ENCODE measurements at regions not wholly inside any gene's neighbourhood (a gene's known extent, or its start where the extent isn't known, plus 50 kb on each side); places are given as distances from the start of the nearest gene placed in this dataset.

DNA sequence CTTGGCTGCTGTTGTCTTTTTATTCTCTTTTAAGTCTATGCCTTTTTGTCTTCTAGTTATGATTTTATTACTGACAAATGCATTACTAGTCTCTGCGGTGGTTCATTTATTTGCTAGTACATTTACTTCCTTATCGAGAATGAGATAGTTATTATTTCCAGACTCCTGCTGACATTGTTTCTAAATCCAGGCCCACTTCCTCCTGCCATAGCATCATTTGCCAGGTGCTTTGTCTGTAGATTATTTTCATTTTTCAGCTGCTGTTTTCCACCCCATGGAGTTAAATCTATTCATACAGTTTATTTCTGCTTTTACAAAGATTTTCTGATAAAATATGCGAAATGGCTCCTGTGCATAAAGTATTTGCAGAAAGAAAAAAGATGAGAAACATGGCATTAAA lies 459.7 kb downstream of the MMUT start:
- WGBS, 2 donors = 65 to 85% methylated on average over 3 of the region's 3 CpGs
- no peak for TF ChIP-seq POLR2A (IDR thresholded peaks at IDR 0.05)
- TF ChIP-seq EP300 (IDR thresholded peaks at IDR 0.05) = no peak
- TF ChIP-seq, protein P1, sequence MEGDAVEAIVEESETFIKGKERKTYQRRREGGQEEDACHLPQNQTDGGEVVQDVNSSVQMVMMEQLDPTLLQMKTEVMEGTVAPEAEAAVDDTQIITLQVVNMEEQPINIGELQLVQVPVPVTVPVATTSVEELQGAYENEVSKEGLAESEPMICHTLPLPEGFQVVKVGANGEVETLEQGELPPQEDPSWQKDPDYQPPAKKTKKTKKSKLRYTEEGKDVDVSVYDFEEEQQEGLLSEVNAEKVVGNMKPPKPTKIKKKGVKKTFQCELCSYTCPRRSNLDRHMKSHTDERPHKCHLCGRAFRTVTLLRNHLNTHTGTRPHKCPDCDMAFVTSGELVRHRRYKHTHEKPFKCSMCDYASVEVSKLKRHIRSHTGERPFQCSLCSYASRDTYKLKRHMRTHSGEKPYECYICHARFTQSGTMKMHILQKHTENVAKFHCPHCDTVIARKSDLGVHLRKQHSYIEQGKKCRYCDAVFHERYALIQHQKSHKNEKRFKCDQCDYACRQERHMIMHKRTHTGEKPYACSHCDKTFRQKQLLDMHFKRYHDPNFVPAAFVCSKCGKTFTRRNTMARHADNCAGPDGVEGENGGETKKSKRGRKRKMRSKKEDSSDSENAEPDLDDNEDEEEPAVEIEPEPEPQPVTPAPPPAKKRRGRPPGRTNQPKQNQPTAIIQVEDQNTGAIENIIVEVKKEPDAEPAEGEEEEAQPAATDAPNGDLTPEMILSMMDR (IDR thresholded peaks at IDR 0.05) = no peak
- TF ChIP-seq POLR2AphosphoS5 (IDR thresholded peaks at IDR 0.05) = no peak
- ATAC-seq (ENCODE audit: low FRiP score in 2 of 2) (no peak), DNase-seq (no peak)
- Histone ChIP-seq H3K27me3 (no peaks in the 10 kb centered on the region), H3K27ac (no peak overlapping the region), H3K4me3 (no peak overlapping the region), H3K36me3 (no peaks in the 10 kb centered on the region), H3K4me1 (no peaks in the 10 kb centered on the region), H3K9me3 (no peaks in the 10 kb centered on the region)

DNA sequence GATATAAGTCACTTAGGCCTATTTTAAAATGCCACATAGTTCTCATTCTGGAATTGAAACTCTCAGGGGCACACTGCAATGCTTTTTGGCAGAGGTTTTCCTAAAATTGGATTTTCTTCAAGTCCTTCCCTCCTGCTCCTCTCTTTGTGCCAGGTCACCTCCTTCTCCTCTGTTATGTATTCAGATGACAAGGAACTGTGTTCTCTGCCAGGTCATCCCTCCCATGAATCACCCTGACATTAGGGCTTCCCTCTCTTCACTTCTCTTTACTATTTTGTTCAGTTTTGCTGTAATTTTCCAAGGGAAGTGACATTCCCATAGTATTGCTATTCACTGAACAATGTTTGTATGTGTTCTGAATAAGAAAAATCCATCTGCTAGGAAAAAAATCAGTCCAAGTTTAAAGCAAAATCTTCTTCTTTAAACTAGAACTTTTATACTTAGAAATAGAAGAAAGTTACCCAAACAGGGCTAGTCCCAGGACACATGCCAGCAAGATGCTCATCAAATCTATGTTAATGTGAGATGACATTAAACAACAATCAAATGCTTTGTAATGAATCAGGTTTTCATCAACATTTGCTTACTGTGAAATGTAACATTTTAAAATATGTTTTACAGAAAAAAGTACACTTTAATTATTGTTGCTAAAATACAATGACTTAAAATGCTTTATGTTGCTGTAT lies 461.1 kb downstream of the MMUT start:
- H3K27ac ChIP-seq = no peak overlapping the region
- no peaks in the 10 kb centered on the region for H3K4me1 ChIP-seq
- DNase-seq (no peak), ATAC-seq (ENCODE audit: low FRiP score in 2 of 2) (peak in 1 of 2 donors; percentile 49)
- TF ChIP-seq POLR2AphosphoS5 (IDR thresholded peaks at IDR 0.05) (no peak), EP300 (IDR thresholded peaks at IDR 0.05) (no peak), POLR2A (IDR thresholded peaks at IDR 0.05) (no peak)
- TF ChIP-seq, protein P1 (IDR thresholded peaks at IDR 0.05) = no peak
- no peaks in the 10 kb centered on the region for H3K36me3 ChIP-seq
- H3K4me3 ChIP-seq = no peak overlapping the region
- no peaks in the 10 kb centered on the region for H3K9me3 ChIP-seq
- no peaks in the 10 kb centered on the region for H3K27me3 ChIP-seq

DNA sequence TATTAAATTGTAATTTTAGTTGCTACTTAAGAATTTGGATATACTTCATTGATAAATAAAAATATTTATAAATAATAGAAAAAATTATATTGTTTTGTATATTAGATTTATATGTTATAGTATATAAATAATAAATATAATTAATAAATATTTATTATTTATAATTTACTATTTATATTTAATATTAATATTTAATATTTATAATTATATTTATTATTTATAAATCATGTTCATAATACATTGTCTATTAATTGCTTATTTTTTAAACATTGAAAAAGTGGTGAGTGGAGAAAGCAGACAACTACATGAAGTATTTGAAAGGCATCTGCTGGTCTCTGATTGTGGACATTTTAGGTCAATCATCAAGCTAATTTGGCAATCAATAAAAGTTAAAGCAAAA lies 464.5 kb downstream of the MMUT start:
- TF ChIP-seq EP300 (IDR thresholded peaks at IDR 0.05) (no peak), POLR2AphosphoS5 (IDR thresholded peaks at IDR 0.05) (no peak), POLR2A (IDR thresholded peaks at IDR 0.05) (no peak)
- TF ChIP-seq, protein P1 (IDR thresholded peaks at IDR 0.05) = no peak
- no peak overlapping the region for H3K4me3 ChIP-seq
- DNase-seq = no peak
- no peaks in the 10 kb centered on the region for H3K4me1 ChIP-seq
- ATAC-seq (ENCODE audit: low FRiP score in 2 of 2) = no peak
- H3K36me3 ChIP-seq = no peaks in the 10 kb centered on the region
- no peak overlapping the region for H3K27ac ChIP-seq
- H3K27me3 ChIP-seq = no peaks in the 10 kb centered on the region
- no peaks in the 10 kb centered on the region for H3K9me3 ChIP-seq

DNA sequence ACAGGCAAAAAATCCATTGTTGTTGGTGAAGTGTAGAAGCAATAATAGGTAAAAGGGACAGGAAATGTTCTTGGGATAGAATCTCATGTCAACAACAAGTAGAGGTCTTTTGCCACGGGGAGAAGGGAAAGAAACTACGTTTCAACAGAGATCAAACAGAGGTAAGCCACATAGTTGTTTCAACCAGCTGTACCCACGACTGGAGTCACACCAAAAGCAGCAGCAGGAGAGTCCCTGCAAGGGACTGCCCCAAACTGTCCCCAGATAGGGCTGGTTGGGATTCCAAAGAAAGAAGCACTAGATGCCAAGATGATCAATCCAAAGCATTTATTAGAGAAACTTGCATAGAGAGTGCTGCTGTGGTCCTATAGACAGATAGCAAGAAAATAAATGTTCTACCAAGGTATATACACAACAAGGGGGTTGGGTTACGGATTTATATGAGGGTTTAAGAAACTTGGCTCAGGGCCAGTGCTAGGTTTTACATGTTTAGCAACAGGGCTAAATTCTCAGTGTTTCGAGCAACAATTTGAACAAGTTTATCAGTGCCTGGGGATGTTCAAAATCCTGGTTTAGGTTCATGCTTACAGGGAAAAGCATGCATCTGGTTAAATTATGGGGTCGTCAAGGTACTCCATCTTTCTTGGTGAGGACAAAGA lies 466.5 kb downstream of the MMUT start:
- ATAC-seq (ENCODE audit: low FRiP score in 2 of 2) (no peak), DNase-seq (no peak)
- Histone ChIP-seq H3K4me3 (no peak overlapping the region), H3K9me3 (no peaks in the 10 kb centered on the region), H3K36me3 (no peaks in the 10 kb centered on the region), H3K27me3 (no peaks in the 10 kb centered on the region), H3K4me1 (no peaks in the 10 kb centered on the region), H3K27ac (no peak overlapping the region)
- 66 to 67% methylated on average over 6 of the region's 6 CpGs for WGBS, 2 donors
- TF ChIP-seq POLR2AphosphoS5 (IDR thresholded peaks at IDR 0.05) (no peak), EP300 (IDR thresholded peaks at IDR 0.05) (no peak), POLR2A (IDR thresholded peaks at IDR 0.05) (no peak)
- TF ChIP-seq, protein P1 (IDR thresholded peaks at IDR 0.05) = no peak

DNA sequence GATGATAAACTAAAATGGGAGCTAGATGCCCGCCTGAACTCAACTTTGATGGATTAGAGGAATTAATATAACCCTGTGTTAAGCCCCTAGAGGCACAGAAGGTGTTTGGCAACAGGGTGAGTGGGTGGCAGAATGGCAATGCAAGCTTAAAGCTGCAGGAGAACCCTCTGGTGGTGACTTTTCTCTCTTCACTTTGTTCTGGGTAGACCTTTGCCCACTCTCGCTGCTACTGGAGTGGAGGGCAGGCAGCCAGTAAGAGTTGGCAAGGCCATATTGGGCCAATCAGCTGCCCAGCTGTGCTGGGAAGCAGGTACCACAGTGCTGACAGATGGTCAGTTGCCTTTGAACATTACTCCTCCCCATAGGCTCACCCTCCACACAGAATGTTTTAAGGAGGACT lies 468.2 kb downstream of the MMUT start:
- no peaks in the 10 kb centered on the region for H3K36me3 ChIP-seq
- ATAC-seq (ENCODE audit: low FRiP score in 2 of 2) (no peak), DNase-seq (no peak)
- H3K9me3 ChIP-seq = peaks cover 0 to 3% (median 0%) of the 10 kb centered on the region in 4 donors
- no peak overlapping the region for H3K4me3 ChIP-seq
- WGBS, 2 donors = 65% methylated on average over 2 of the region's 2 CpGs
- TF ChIP-seq POLR2A (IDR thresholded peaks at IDR 0.05) = no peak
- no peak for TF ChIP-seq POLR2AphosphoS5 (IDR thresholded peaks at IDR 0.05)
- no peak for TF ChIP-seq EP300 (IDR thresholded peaks at IDR 0.05)
- TF ChIP-seq, protein P1 (IDR thresholded peaks at IDR 0.05) = no peak
- H3K27ac ChIP-seq = no peak overlapping the region
- H3K4me1 ChIP-seq = no peaks in the 10 kb centered on the region
- no peaks in the 10 kb centered on the region for H3K27me3 ChIP-seq
